H1 (cell line): ENCODE measurements at regions not wholly inside any gene's neighbourhood (a gene's known extent, or its start where the extent isn't known, plus 50 kb on each side); places are given as distances from the start of the nearest gene placed in this dataset.

Source experiments
- CTCF ChIA-PET: fragments of 300-600 bp; sonication (Branson Sonifier 250); formaldehyde crosslinking; loops from one replicate; lab custom pipeline; 2021; ENCODE audit not compliant: partially characterized antibody; lab: Charles Lee
- POLR2A ChIA-PET: fragments of 300-600 bp; sonication (Branson Sonifier 250); formaldehyde crosslinking; loops from one replicate; lab custom pipeline; 2021; ENCODE audit warnings: inconsistent platforms; ENCODE audit not compliant: partially characterized antibody; lab: Charles Lee
- DNase-seq, 2 experiments: peaks; one replicate each; pipeline versions ENCODE4 v3.0.0 to v3.0.0-alpha.2; 2010 to 2022; ENCODE audit warnings: low spot score in 2 of 2, low read depth in 1 of 2, mixed read lengths in 1 of 2
- FAIRE-seq: peaks from 2 replicates; lab custom pipeline; 2011; peaks lifted over from hg19 to GRCh38; lab: Jason Lieb, UNC
- H2AFZ ChIP-seq: 2 replicates; pipeline ENCODE4 v1.8.1; 2012; ENCODE audit warnings: low read length, inconsistent platforms
- H2AK5ac ChIP-seq: 2 replicates; pipeline ENCODE4 v1.6.1; 2013; ENCODE audit warnings: low read depth, low read length
- H2BK120ac ChIP-seq: replicated peaks from 2 replicates; pipeline ENCODE3; 2013; ENCODE audit warnings: low read depth, low read length, inconsistent platforms
- H2BK12ac ChIP-seq: 2 replicates; pipeline ENCODE4 v1.6.1; 2013; ENCODE audit warnings: low read depth, low read length
- H2BK15ac ChIP-seq: 2 replicates; pipeline ENCODE4 v1.6.1; 2013; ENCODE audit warnings: low read length
- H2BK20ac ChIP-seq: 2 replicates; pipeline ENCODE4 v1.6.1; 2013; ENCODE audit warnings: low read length
- H2BK5ac ChIP-seq: 2 replicates; pipeline ENCODE4 v1.6.1; 2013; ENCODE audit warnings: low read depth, low read length
- H3K14ac ChIP-seq: 2 replicates; pipeline ENCODE4 v1.6.1; 2013; ENCODE audit warnings: inconsistent platforms; ENCODE audit not compliant: insufficient read length
- H3K18ac ChIP-seq: 2 replicates; pipeline ENCODE4 v1.6.1; 2013; ENCODE audit warnings: low read length; ENCODE audit errors: extremely low read depth
- H3K23ac ChIP-seq: 2 replicates; pipeline ENCODE4 v1.6.1; 2013; ENCODE audit warnings: inconsistent platforms; ENCODE audit not compliant: insufficient read length
- H3K23me2 ChIP-seq: 2 replicates; pipeline ENCODE4 v1.6.1; 2013; ENCODE audit warnings: low read depth, low read length
- H3K27ac ChIP-seq: 2 replicates; pipeline ENCODE4 v1.6.1; 2011; ENCODE audit warnings: low read depth, low read length, inconsistent platforms
- H3K27me3 ChIP-seq, 4 experiments: replicated peaks in 1 of 4; 1 replicate in 1 of 4; 2 replicates in 3 of 4; pipeline versions ENCODE4 v1.6.1 to v1.8.1; 2011 to 2013; ENCODE audit warnings: low read length in 3 of 4, mild to moderate bottlenecking in 3 of 4, inconsistent platforms in 2 of 4, mixed read lengths in 2 of 4, moderate library complexity in 1 of 4; ENCODE audit not compliant: control insufficient read depth in 3 of 4, insufficient read depth in 3 of 4; ENCODE audit errors: extremely low read depth in 1 of 4
- H3K36me3 ChIP-seq, 4 experiments: 2 replicates each; pipeline versions ENCODE4 v1.6.1 to v1.8.1; 2011 to 2013; ENCODE audit warnings: mild to moderate bottlenecking in 4 of 4, low read length in 3 of 4, moderate library complexity in 2 of 4, control low read depth in 1 of 4, inconsistent platforms in 1 of 4; ENCODE audit not compliant: insufficient read depth in 4 of 4, control insufficient read depth in 2 of 4
- H3K4ac ChIP-seq: replicated peaks from 2 replicates; pipeline ENCODE3; 2013; ENCODE audit warnings: low read length, low read depth, mixed read lengths, inconsistent platforms; ENCODE audit not compliant: insufficient read length
- H3K4me1 ChIP-seq, 4 experiments: replicated peaks in 1 of 4; 1 replicate in 1 of 4; 2 replicates in 3 of 4; pipeline versions ENCODE4 v1.6.1 to v1.8.1; 2011 to 2013; ENCODE audit warnings: low read length in 3 of 4, inconsistent platforms in 2 of 4, mixed read lengths in 1 of 4; ENCODE audit not compliant: insufficient read depth in 4 of 4, control insufficient read depth in 3 of 4
- H3K4me2 ChIP-seq, 2 experiments: 2 replicates each; pipeline versions ENCODE4 v1.6.1 to v1.8.1; 2011 to 2013; ENCODE audit warnings: low read depth in 2 of 2, low read length in 2 of 2, control low read depth in 1 of 2, inconsistent platforms in 1 of 2, mild to moderate bottlenecking in 1 of 2; ENCODE audit not compliant: insufficient read depth in 1 of 2
- H3K4me3 ChIP-seq, 4 experiments: fragments of 200-600, 300-600 bp in 1 of 4; sonication (generic), shearing (Covaris generic), sonication (Bioruptor Twin) in 1 of 4; 2 replicates each; pipeline versions ENCODE4 v1.5.1 to v1.8.1; 2011 to 2016; ENCODE audit warnings: low read length in 4 of 4, low read depth in 3 of 4, control low read depth in 2 of 4, inconsistent platforms in 2 of 4, mild to moderate bottlenecking in 2 of 4, mixed read lengths in 1 of 4, moderate library complexity in 1 of 4; ENCODE audit not compliant: insufficient read depth in 2 of 4; ENCODE audit errors: extremely low read depth in 1 of 4
- H3K56ac ChIP-seq: replicated peaks from 2 replicates; pipeline ENCODE3; 2013; ENCODE audit warnings: low read depth, mild to moderate bottlenecking, mixed read lengths, low read length, inconsistent platforms; ENCODE audit not compliant: insufficient read length
- H3K79me1 ChIP-seq: 2 replicates; pipeline ENCODE4 v1.6.1; 2013; ENCODE audit warnings: low read depth, low read length, control low read depth
- H3K79me2 ChIP-seq, 2 experiments: 2 replicates each; pipeline versions ENCODE4 v1.6.1 to v1.8.1; 2012 to 2013; ENCODE audit warnings: low read length in 2 of 2, mild to moderate bottlenecking in 2 of 2, inconsistent platforms in 1 of 2; ENCODE audit not compliant: insufficient read depth in 2 of 2, control insufficient read depth in 1 of 2
- H3K9ac ChIP-seq, 4 experiments: replicated peaks in 1 of 4; 1 replicate in 1 of 4; 2 replicates in 3 of 4; pipeline versions ENCODE4 v1.6.1 to v1.8.1; 2011 to 2013; ENCODE audit warnings: low read depth in 3 of 4, low read length in 3 of 4, control low read depth in 2 of 4, mild to moderate bottlenecking in 2 of 4, moderate library complexity in 2 of 4, inconsistent platforms in 1 of 4; ENCODE audit errors: extremely low read depth in 1 of 4
- H3K9me3 ChIP-seq, 2 experiments: 2 replicates each; pipeline versions ENCODE4 v1.6.1 to v1.8.1; 2012 to 2013; ENCODE audit warnings: mild to moderate bottlenecking in 2 of 2, moderate library complexity in 2 of 2, control low read depth in 1 of 2, inconsistent platforms in 1 of 2, low read depth in 1 of 2, low read length in 1 of 2, mixed read lengths in 1 of 2; ENCODE audit not compliant: insufficient read depth in 2 of 2
- H4K20me1 ChIP-seq, 2 experiments: replicated peaks in 1 of 2; 2 replicates each; pipeline versions ENCODE3 to v1.8.1; 2011 to 2013; ENCODE audit warnings: inconsistent platforms in 2 of 2, low read length in 2 of 2, mild to moderate bottlenecking in 1 of 2; ENCODE audit not compliant: insufficient read depth in 2 of 2, control insufficient read depth in 1 of 2
- H4K5ac ChIP-seq: 2 replicates; pipeline ENCODE4 v1.6.1; 2013; ENCODE audit warnings: low read length, low read depth, mixed read lengths, inconsistent platforms; ENCODE audit not compliant: insufficient read length
- H4K8ac ChIP-seq: 2 replicates; pipeline ENCODE4 v1.8.0; 2013; ENCODE audit warnings: mild to moderate bottlenecking, moderate library complexity, low read length, inconsistent platforms; ENCODE audit not compliant: insufficient read depth; ENCODE audit errors: extremely low read depth
- H4K91ac ChIP-seq: replicated peaks from 2 replicates; pipeline ENCODE3; 2013; ENCODE audit warnings: low read length, mixed read lengths, inconsistent platforms; ENCODE audit not compliant: insufficient read length
- E2F6 ChIP-seq: IDR thresholded peaks from 2 replicates; pipeline ENCODE4 v1.6.1; 2012; ENCODE audit warnings: inconsistent platforms
- SIX5 ChIP-seq: IDR thresholded peaks from 2 replicates; pipeline ENCODE4 v1.6.1; 2011; ENCODE audit warnings: mild to moderate bottlenecking, low read depth, low read length
- WGBS, 2 experiments: shearing (Covaris generic) in 1 of 2; methylation state at CpG; one replicate each; pipeline versions ENCODE4 v1.1.6 to v1.1.7; 2013 to 2015; ENCODE audit warnings: low lambda C conversion rate in 2 of 2, mixed read lengths in 2 of 2, inconsistent platforms in 1 of 2, low coverage in 1 of 2, missing lambda C conversion rate in 1 of 2; ENCODE audit not compliant: insufficient replicate concordance in 2 of 2, insufficient coverage in 1 of 2, insufficient read length in 1 of 2; ENCODE audit errors: extremely low coverage in 1 of 2, missing lambda C conversion rate in 1 of 2; 5-methylcytosine and 5-hydroxymethylcytosine counted together

- Histone ChIP-seq H4K8ac (no peak overlapping the region), H3K36me3 (no peaks in the 10 kb centered on the region), H3K23ac (no peak overlapping the region), H3K79me1 (no peaks in the 10 kb centered on the region), H3K56ac (no peak overlapping the region), H3K14ac (no peak overlapping the region), H2BK15ac (no peak overlapping the region), H4K91ac (no peak overlapping the region), H3K4me1 (no peaks in the 10 kb centered on the region; a peak in 1 of 7 replicates), H3K23me2 (no peaks in the 10 kb centered on the region), H2AK5ac (no peak overlapping the region), H3K4ac (no peak overlapping the region), H4K20me1 (no peaks in the 10 kb centered on the region), H3K4me3 (no peak overlapping the region), H3K4me2 (no peak overlapping the region), H3K79me2 (no peaks in the 10 kb centered on the region), H3K9me3 (no peaks in the 10 kb centered on the region), H3K18ac (no peak overlapping the region), H2BK5ac (no peak overlapping the region), H3K27me3 (no peaks in the 10 kb centered on the region), H3K27ac (no peak overlapping the region), H2BK20ac (no peak overlapping the region), H2AFZ (no peak overlapping the region), H3K9ac (no peak overlapping the region), H2BK120ac (no peak overlapping the region), H2BK12ac (no peak overlapping the region), H4K5ac (no peak overlapping the region)
- CTCF ChIA-PET: interaction anchor here (0.6 to 1.5 kb wide), 3 partner anchors 141 to 388 kb away, joined by 3 to 5 read pairs (median 3); no protein-coding TSS in a partner anchor
- FAIRE-seq (no peak), DNase-seq (no peak)
- POLR2A ChIA-PET: no interaction called here
- TF ChIP-seq E2F6: peak; percentile 57; the same call in 1 of the 2 replicates
- TF ChIP-seq SIX5: no peak
- 93% methylated on average over 2 of the region's 2 CpGs; no CpG with 5 or more reads in 1 of the 2 experiments for WGBS, 2 experiments
Observed at GRCh38 chr2:16763056-16763455, 97.4 kb upstream of the CYRIA start.
